HepG2 (cell line): ENCODE measurements at regions not wholly inside any gene's neighbourhood (a gene's known extent, or its start where the extent isn't known, plus 50 kb on each side); places are given as distances from the start of the nearest gene placed in this dataset.

Experiments
- ZNF121 ChIP-seq: sonication (generic); formaldehyde crosslinking; IDR thresholded peaks from 2 replicates; pipeline ENCODE4 v1.5.0; 2020; ENCODE audit warnings: mild to moderate bottlenecking, missing genetic modification reagents
- TF ChIP-seq, protein P1 (sequence below), 2 experiments: IDR thresholded peaks; 2 replicates each; pipeline ENCODE4 v1.6.1; 2011 to 2012; ENCODE audit warnings: low read length in 2 of 2, borderline replicate concordance in 1 of 2, low read depth in 1 of 2, mild to moderate bottlenecking in 1 of 2, moderate library complexity in 1 of 2

- TF ChIP-seq, protein P1, sequence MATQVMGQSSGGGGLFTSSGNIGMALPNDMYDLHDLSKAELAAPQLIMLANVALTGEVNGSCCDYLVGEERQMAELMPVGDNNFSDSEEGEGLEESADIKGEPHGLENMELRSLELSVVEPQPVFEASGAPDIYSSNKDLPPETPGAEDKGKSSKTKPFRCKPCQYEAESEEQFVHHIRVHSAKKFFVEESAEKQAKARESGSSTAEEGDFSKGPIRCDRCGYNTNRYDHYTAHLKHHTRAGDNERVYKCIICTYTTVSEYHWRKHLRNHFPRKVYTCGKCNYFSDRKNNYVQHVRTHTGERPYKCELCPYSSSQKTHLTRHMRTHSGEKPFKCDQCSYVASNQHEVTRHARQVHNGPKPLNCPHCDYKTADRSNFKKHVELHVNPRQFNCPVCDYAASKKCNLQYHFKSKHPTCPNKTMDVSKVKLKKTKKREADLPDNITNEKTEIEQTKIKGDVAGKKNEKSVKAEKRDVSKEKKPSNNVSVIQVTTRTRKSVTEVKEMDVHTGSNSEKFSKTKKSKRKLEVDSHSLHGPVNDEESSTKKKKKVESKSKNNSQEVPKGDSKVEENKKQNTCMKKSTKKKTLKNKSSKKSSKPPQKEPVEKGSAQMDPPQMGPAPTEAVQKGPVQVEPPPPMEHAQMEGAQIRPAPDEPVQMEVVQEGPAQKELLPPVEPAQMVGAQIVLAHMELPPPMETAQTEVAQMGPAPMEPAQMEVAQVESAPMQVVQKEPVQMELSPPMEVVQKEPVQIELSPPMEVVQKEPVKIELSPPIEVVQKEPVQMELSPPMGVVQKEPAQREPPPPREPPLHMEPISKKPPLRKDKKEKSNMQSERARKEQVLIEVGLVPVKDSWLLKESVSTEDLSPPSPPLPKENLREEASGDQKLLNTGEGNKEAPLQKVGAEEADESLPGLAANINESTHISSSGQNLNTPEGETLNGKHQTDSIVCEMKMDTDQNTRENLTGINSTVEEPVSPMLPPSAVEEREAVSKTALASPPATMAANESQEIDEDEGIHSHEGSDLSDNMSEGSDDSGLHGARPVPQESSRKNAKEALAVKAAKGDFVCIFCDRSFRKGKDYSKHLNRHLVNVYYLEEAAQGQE (IDR thresholded peaks at IDR 0.05; ENCODE audit: borderline replicate concordance in 1 of 2, low read depth in 1 of 2, low read length in 2 of 2) = no peak
- TF ChIP-seq ZNF121 (CRISPR knock-in tag) = no peak
Observed at GRCh38 chr1:87951852-87952251, 623.2 kb downstream of the LMO4 start.
